ENCODE measurements at regions not wholly inside any gene's neighbourhood (a gene's known extent, or its start where the extent isn't known, plus 50 kb on each side); places are given as distances from the start of the nearest gene placed in this dataset.

GRCh38 chr3:96070678-96071077, 743.7 kb upstream of the EPHA6 start:
- TF ChIP-seq CTCF (IDR thresholded peaks at IDR 0.05) (no peak), POLR2A (IDR thresholded peaks at IDR 0.05) (no peak)
